Sigmoid colon (tissue), 6 donors: ENCODE measurements at regions not wholly inside any gene's neighbourhood (a gene's known extent, or its start where the extent isn't known, plus 50 kb on each side); places are given as distances from the start of the nearest gene placed in this dataset.

Experiments
- DNase-seq: peaks from one replicate; pipeline ENCODE4 v3.0.0-alpha.2; 2019
- H3K27ac ChIP-seq, 4 donors: fragments of 200-600 bp; sonication (generic); one replicate each; pipeline ENCODE4 v1.5.1; 2016 to 2019; ENCODE audit warnings: mild to moderate bottlenecking in 1 of 4
- H3K27me3 ChIP-seq, 3 donors: fragments of 200-600 bp; sonication (generic); one replicate each; pipeline ENCODE4 v1.5.1; 2019; ENCODE audit warnings: mild to moderate bottlenecking in 1 of 3
- H3K36me3 ChIP-seq, 4 donors: fragments of 200-600 bp; sonication (generic); one replicate each; pipeline ENCODE4 v1.5.1; 2016 to 2019
- H3K4me1 ChIP-seq, 4 donors: fragments of 200-600 bp; sonication (generic); one replicate each; pipeline ENCODE4 v1.5.1; 2017 to 2019
- H3K4me3 ChIP-seq, 4 donors: fragments of 200-600 bp; sonication (generic); one replicate each; pipeline ENCODE4 v1.5.1; 2017 to 2019; ENCODE audit warnings: mild to moderate bottlenecking in 2 of 4, moderate library complexity in 1 of 4
- H3K9me3 ChIP-seq, 4 donors: fragments of 200-600 bp in 3 of 4; sonication (generic) in 3 of 4; one replicate each; pipeline versions ENCODE4 v1.5.1 to v1.6.1; 2013 to 2019
- CTCF ChIP-seq, 4 experiments: fragments of 450-650 bp in 3 of 4; fragments of 200-600 bp in 1 of 4; IDR thresholded peaks; one replicate each; pipeline ENCODE4 v1.5.1; 2016 to 2019; ENCODE audit warnings: antibody characterized with exemption in 4 of 4, mild to moderate bottlenecking in 3 of 4, moderate library complexity in 2 of 4
- EP300 ChIP-seq, 4 donors: sonication (generic); formaldehyde crosslinking; IDR thresholded peaks; one replicate each; pipeline ENCODE4 v1.6.1; 2017; ENCODE audit warnings: antibody characterized with exemption in 4 of 4
- POLR2A ChIP-seq, 2 donors: fragments of 450-650 bp; IDR thresholded peaks; one replicate each; pipeline ENCODE4 v1.6.1; 2016; ENCODE audit warnings: antibody characterized with exemption in 2 of 2, mild to moderate bottlenecking in 2 of 2, moderate library complexity in 2 of 2
- POLR2AphosphoS5 ChIP-seq, 4 donors: sonication (generic); formaldehyde crosslinking; IDR thresholded peaks; one replicate each; pipeline ENCODE4 v1.6.1; 2017; ENCODE audit warnings: antibody characterized with exemption in 4 of 4
- WGBS, 2 donors: extraction: QIAGEN DNeasy Blood & Tissue Kit; methylation state at CpG; one replicate each; pipeline ENCODE4 v1.1.7; 2013; 5-methylcytosine and 5-hydroxymethylcytosine counted together
- intact Hi-C: fragments of 100-400 bp; cut with DNase I; formaldehyde crosslinking; loops from one replicate; pipeline ENCODE4 v1.15.1; 2023
- donor health status: healthy with polysubstance abuse.
- donor health status: healthy.

GRCh38 chr13:108142702-108143436 is 72.5 kb downstream of the LIG4 start:
- no peak for TF ChIP-seq EP300 (IDR thresholded peaks at IDR 0.05)
- no peak for TF ChIP-seq POLR2AphosphoS5 (IDR thresholded peaks at IDR 0.05)

GRCh38 chr13:108137176-108137575 is 78.2 kb downstream of the LIG4 start:
- 80 to 83% methylated on average over 1 of the region's 1 CpG for WGBS, 2 donors
- TF ChIP-seq POLR2A (IDR thresholded peaks at IDR 0.05) (no peak), POLR2AphosphoS5 (IDR thresholded peaks at IDR 0.05) (no peak), CTCF (IDR thresholded peaks at IDR 0.05) (no peak), EP300 (IDR thresholded peaks at IDR 0.05) (no peak)

More at GRCh38 chr13:108142702-108143436, 72.5 kb downstream of the LIG4 start:
- intact Hi-C loops = no loop called here
- 70 to 73% methylated on average over 4 of the region's 4 CpGs for WGBS, 2 donors
- H3K27ac ChIP-seq = no peak overlapping the region
- no peaks in the 10 kb centered on the region for H3K9me3 ChIP-seq
- H3K4me3 ChIP-seq = no peak overlapping the region
- H3K36me3 ChIP-seq = no peaks in the 10 kb centered on the region
- DNase-seq = no peak
- H3K27me3 ChIP-seq = no peaks in the 10 kb centered on the region
- H3K4me1 ChIP-seq = no peaks in the 10 kb centered on the region

GRCh38 chr13:108127406-108127805 is 87.9 kb downstream of the LIG4 start:
- intact Hi-C loops = no loop called here
- H3K4me3 ChIP-seq = no peak overlapping the region
- TF ChIP-seq EP300 (IDR thresholded peaks at IDR 0.05) = no peak
- TF ChIP-seq POLR2AphosphoS5 (IDR thresholded peaks at IDR 0.05) = no peak
- TF ChIP-seq POLR2A (IDR thresholded peaks at IDR 0.05) = no peak
- TF ChIP-seq CTCF (IDR thresholded peaks at IDR 0.05) = no peak
- no peaks in the 10 kb centered on the region for H3K9me3 ChIP-seq
- H3K36me3 ChIP-seq = no peaks in the 10 kb centered on the region
- H3K4me1 ChIP-seq = no peaks in the 10 kb centered on the region
- no peaks in the 10 kb centered on the region for H3K27me3 ChIP-seq
- no peak overlapping the region for H3K27ac ChIP-seq
- DNase-seq = no peak

More at GRCh38 chr13:108137176-108137575, 78.2 kb downstream of the LIG4 start:
- Histone ChIP-seq H3K9me3 (no peaks in the 10 kb centered on the region), H3K27ac (no peak overlapping the region), H3K4me1 (no peaks in the 10 kb centered on the region), H3K36me3 (no peaks in the 10 kb centered on the region), H3K27me3 (no peaks in the 10 kb centered on the region), H3K4me3 (no peak overlapping the region)
- DNase-seq = no peak
- intact Hi-C loops = no loop called here

- no peak for DNase-seq
- Histone ChIP-seq H3K36me3 (no peaks in the 10 kb centered on the region), H3K4me3 (no peak overlapping the region), H3K27ac (no peak overlapping the region), H3K9me3 (no peaks in the 10 kb centered on the region), H3K27me3 (no peaks in the 10 kb centered on the region), H3K4me1 (no peaks in the 10 kb centered on the region)
- TF ChIP-seq POLR2A (IDR thresholded peaks at IDR 0.05) = no peak
- no peak for TF ChIP-seq CTCF (IDR thresholded peaks at IDR 0.05)
- no peak for TF ChIP-seq EP300 (IDR thresholded peaks at IDR 0.05)
- no peak for TF ChIP-seq POLR2AphosphoS5 (IDR thresholded peaks at IDR 0.05)
- WGBS, 2 donors = 69 to 94% methylated on average over 2 of the region's 2 CpGs
- intact Hi-C loops = no loop called here
Observed at GRCh38 chr13:108126056-108126455, 89.3 kb downstream of the LIG4 start.

GRCh38 chr13:108121406-108121805 is 93.9 kb downstream of the LIG4 start:
- no peaks in the 10 kb centered on the region for H3K9me3 ChIP-seq

More at GRCh38 chr13:108121406-108121805, 93.9 kb downstream of the LIG4 start:
- H3K4me3 ChIP-seq = no peak overlapping the region
- H3K36me3 ChIP-seq = no peaks in the 10 kb centered on the region
- 89 to 95% methylated on average over 1 of the region's 1 CpG for WGBS, 2 donors
- no peak for DNase-seq
- TF ChIP-seq EP300 (IDR thresholded peaks at IDR 0.05) (no peak), POLR2AphosphoS5 (IDR thresholded peaks at IDR 0.05) (no peak), POLR2A (IDR thresholded peaks at IDR 0.05) (no peak), CTCF (IDR thresholded peaks at IDR 0.05) (no peak)
- H3K27ac ChIP-seq = no peak overlapping the region
- H3K4me1 ChIP-seq = no peaks in the 10 kb centered on the region
- H3K27me3 ChIP-seq = no peaks in the 10 kb centered on the region
- intact Hi-C loops = no loop called here
